Subcutaneous abdominal adipose tissue (tissue), 5 donors: ENCODE measurements at regions not wholly inside any gene's neighbourhood (a gene's known extent, or its start where the extent isn't known, plus 50 kb on each side); places are given as distances from the start of the nearest gene placed in this dataset.
"Not testable (repeated sequence)": the region's sequence is repeated elsewhere in the genome, so short reads cannot be mapped to it uniquely, and the experiment has no call there.

Experiments used
- H3K27ac ChIP-seq: one replicate; pipeline ENCODE4 v1.7.0; 2013; ENCODE audit warnings: low read depth, mild to moderate bottlenecking, inconsistent platforms, low read length, moderate library complexity
- H3K27me3 ChIP-seq, 5 donors: one replicate each; pipeline ENCODE4 v1.7.0; 2013; ENCODE audit warnings: low read length in 5 of 5, inconsistent platforms in 1 of 5; ENCODE audit not compliant: control insufficient read depth in 5 of 5, insufficient read depth in 4 of 5
- H3K36me3 ChIP-seq, 5 donors: one replicate each; pipeline ENCODE4 v1.7.0; 2013; ENCODE audit warnings: low read length in 5 of 5; ENCODE audit not compliant: control insufficient read depth in 5 of 5, insufficient read depth in 5 of 5
- H3K4me1 ChIP-seq, 5 donors: one replicate each; pipeline ENCODE4 v1.7.0; 2013; ENCODE audit warnings: low read length in 5 of 5, mild to moderate bottlenecking in 3 of 5, moderate library complexity in 1 of 5; ENCODE audit not compliant: control insufficient read depth in 5 of 5, insufficient read depth in 5 of 5
- H3K4me3 ChIP-seq, 5 donors: one replicate each; pipeline ENCODE4 v1.7.0; 2013; ENCODE audit warnings: low read length in 5 of 5, low read depth in 1 of 5
- H3K9ac ChIP-seq, 5 donors: one replicate each; pipeline ENCODE4 v1.7.0; 2013; ENCODE audit warnings: low read length in 5 of 5, mild to moderate bottlenecking in 4 of 5, moderate library complexity in 3 of 5
- H3K9me3 ChIP-seq, 5 donors: one replicate each; pipeline ENCODE4 v1.7.0; 2013; ENCODE audit warnings: low read length in 5 of 5; ENCODE audit not compliant: control insufficient read depth in 5 of 5
- donor health status: healthy.
- donor health status: healthy.
- donor health status: healthy.
- donor health status: healthy.
- donor health status: healthy.

DNA sequence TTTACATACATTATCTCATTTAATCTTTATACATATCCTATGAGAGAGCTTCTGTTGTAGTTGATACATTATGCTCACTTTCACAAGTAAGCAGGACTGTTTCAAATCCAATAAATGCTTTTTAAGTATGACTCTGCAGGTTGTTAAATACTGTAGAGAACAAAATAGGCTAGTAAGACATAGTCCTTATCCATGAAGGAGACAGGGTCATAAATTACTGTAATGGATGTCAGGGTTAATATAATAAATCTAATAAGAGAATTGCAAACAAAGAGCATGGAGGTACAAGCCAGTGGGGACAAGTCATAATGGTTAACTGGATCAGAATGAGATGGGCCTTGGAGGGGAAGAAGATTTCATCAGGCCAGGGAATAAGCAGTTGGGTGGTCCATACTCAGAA lies 303.8 kb upstream of the RGS6 start:
- no peaks in the 10 kb centered on the region for H3K27me3 ChIP-seq
- H3K9ac ChIP-seq = no peak overlapping the region
- peaks cover 0 to 16% (median 5%) of the 10 kb centered on the region in 5 donors for H3K36me3 ChIP-seq
- no peak overlapping the region for H3K4me3 ChIP-seq
- H3K27ac ChIP-seq = no peak overlapping the region
- peaks cover 0 to 2% (median 0%) of the 10 kb centered on the region in 5 donors for H3K9me3 ChIP-seq
- no peaks in the 10 kb centered on the region for H3K4me1 ChIP-seq

DNA sequence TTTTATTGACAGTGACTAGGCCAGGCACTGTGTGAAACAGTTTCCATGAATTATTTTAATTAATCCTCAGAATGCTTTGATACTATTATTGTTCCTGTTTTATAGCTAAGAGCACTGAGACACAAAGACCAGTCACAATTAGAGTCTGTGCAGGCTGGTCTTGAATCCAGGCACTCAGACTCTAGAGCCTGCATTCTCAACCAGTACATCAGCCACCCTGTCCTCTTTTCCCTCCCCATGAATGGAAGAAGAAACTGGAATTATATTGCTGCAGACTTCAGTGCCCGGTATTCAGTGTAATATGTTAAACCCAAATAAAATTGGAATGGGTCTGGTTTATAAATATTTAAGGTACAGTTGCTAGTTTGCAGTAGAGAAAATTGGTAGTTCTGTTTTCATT lies 303.0 kb upstream of the RGS6 start:
- H3K27me3 ChIP-seq = no peaks in the 10 kb centered on the region
- no peak overlapping the region for H3K27ac ChIP-seq

DNA sequence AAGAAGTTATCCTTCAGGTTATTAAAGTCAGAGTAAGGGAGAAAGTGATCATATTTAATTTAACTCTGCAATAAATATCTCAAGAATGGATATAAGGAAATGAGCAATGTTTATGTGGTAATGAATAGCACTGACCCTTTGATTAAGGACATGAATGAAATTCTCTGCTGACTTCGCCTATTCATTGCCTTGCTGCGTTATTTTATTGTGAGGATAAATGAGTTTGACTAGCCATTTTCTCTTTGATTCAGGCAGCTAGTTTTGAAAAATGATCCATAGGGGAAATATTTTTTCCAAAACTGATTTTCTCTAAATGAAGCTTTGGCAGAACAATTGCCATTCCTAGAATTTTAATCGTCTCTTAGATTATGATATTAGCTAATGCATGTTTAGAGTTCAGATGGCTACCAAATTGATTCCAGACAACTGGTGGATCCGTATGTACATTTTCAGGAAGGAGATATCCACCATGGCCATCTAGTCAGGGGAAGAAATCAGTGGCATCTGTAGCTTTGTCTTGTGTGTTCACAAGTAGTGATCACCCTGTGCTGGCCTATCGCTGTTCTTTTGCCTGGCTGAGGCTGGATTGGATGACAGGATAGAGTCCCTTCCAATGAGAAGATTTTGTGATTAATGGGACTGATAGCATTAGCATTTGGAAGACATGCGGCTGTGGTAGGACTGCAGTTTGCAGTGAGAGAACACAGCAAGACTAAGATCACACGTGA lies 302.3 kb upstream of the RGS6 start:
- Histone ChIP-seq H3K4me1 (no peaks in the 10 kb centered on the region), H3K36me3 (peaks cover 0 to 7% (median 0%) of the 10 kb centered on the region in 5 donors), H3K4me3 (no peak overlapping the region), H3K27me3 (no peaks in the 10 kb centered on the region), H3K9ac (no peak overlapping the region), H3K9me3 (peaks cover 0 to 2% (median 0%) of the 10 kb centered on the region in 5 donors), H3K27ac (no peak overlapping the region)

More for the DNA sequence above, 303.0 kb upstream of the RGS6 start:
- peaks cover 0 to 2% (median 0%) of the 10 kb centered on the region in 5 donors for H3K9me3 ChIP-seq
- no peaks in the 10 kb centered on the region for H3K4me1 ChIP-seq
- peaks cover 0 to 10% (median 1%) of the 10 kb centered on the region in 5 donors for H3K36me3 ChIP-seq
- H3K4me3 ChIP-seq = no peak overlapping the region
- H3K9ac ChIP-seq = no peak overlapping the region

DNA sequence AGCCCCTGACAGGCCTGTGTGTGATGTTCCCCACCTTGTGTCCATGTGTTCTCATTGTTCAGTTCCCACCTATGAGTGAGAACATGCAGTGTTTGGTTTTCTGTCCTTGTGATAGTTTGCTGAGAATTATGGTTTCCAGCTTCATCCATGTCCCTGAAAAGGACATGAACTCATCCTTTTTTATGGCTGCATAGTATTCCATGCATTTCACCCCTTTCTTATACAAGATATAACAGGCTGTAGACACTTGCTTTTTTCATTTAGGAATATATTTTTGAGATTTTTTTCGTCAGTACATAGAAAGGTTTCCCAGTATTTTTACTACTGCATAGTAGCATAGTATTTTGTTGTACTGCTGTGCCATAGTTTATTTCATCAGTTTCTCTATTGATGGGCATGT lies 301.2 kb upstream of the RGS6 start:
- H3K27ac ChIP-seq, H3K27me3 ChIP-seq, H3K36me3 ChIP-seq, H3K4me3 ChIP-seq, H3K4me1 ChIP-seq, H3K9me3 ChIP-seq, H3K9ac ChIP-seq: not testable (repeated sequence)

DNA sequence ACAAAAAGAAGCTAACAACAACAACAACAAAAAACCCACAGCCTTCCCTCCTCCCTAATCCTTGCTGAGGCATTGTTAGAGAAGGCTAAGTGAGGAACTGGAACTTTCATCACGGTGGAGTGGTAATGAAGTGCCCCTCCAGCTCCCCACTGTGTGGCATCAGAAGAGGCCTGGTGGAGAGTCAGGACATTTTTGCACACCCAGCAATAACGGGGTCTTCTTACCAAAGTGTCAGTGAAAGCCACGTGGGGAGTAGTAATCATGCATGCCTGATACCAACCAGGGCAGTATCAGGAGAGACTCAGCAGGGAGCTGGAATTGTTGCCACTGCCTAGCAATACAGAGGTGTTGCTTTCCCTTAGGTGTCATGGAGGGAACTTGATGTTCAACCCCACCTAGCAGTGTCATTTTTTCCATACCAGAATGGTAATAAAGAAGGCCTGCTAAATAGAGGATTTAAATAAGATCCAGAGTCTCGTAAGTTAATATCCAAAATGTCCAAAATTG lies 299.7 kb upstream of the RGS6 start:
- Histone ChIP-seq H3K9me3 (peaks cover 0 to 2% (median 0%) of the 10 kb centered on the region in 5 donors), H3K27me3 (no peaks in the 10 kb centered on the region), H3K4me1 (no peaks in the 10 kb centered on the region), H3K36me3 (peaks cover 0 to 5% (median 0%) of the 10 kb centered on the region in 5 donors), H3K27ac (no peak overlapping the region), H3K9ac (no peak overlapping the region), H3K4me3 (no peak overlapping the region)

DNA sequence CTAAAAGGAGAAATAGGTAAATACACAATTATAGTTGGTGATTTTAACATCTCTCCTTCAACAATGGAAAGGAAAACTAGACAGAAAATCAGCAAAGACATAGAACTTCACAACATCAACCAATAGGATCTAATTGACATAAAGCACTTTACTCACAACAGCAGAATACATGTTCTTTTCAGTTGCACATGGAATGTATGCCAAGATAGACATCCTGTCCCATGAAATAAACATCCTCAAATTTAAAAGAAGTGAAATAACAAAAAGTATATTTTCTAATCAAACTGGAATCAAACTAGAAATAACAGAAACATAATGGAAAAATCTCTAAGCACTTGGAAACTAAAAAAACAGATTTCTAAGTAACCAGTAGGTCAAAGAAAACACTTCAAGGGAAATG lies 296.2 kb upstream of the RGS6 start:
- no peaks in the 10 kb centered on the region for H3K27me3 ChIP-seq
- H3K9me3 ChIP-seq = no peaks in the 10 kb centered on the region
- H3K4me1 ChIP-seq = no peaks in the 10 kb centered on the region
- H3K4me3 ChIP-seq = no peak overlapping the region
- no peak overlapping the region for H3K9ac ChIP-seq
- H3K36me3 ChIP-seq = peaks cover 0 to 5% (median 0%) of the 10 kb centered on the region in 5 donors
- no peak overlapping the region for H3K27ac ChIP-seq

DNA sequence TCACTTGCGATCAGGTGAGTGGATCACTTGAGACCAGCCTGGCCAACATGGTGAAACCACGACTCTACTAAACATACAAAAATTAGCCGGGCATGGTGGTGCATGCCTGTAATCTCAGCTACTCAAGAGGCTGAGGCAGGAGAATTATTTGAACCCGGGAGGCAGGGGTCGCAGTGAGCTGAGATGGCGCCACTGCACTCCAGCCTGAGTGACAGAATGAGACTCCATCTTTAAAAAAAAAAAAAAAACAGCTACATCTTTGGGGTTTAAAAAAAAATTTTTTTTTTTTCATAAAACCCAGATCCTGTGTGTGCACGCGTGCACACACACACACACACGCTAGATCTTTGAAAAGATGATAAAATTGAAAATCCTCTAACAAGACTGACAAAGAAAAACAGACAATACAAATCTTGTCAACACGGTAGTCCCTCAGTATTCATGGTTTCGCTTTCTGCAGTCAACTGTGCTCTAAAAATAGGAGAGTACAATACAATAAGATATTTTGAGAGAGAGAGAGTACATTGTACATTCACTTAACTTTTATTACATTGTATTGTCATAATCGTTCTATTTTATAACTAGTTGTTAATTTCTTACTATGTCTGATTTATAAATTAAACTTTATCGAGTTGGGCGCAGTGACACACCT lies 295.3 kb upstream of the RGS6 start:
- Histone ChIP-seq H3K4me3 (peak overlapping the region in 1 of 5 donors; percentile 32), H3K9me3 (peaks cover 0 to 3% (median 1%) of the 10 kb centered on the region in 5 donors), H3K9ac (no peak overlapping the region), H3K4me1 (no peaks in the 10 kb centered on the region), H3K27ac (no peak overlapping the region), H3K27me3 (no peaks in the 10 kb centered on the region), H3K36me3 (peaks cover 0 to 5% (median 0%) of the 10 kb centered on the region in 5 donors)

DNA sequence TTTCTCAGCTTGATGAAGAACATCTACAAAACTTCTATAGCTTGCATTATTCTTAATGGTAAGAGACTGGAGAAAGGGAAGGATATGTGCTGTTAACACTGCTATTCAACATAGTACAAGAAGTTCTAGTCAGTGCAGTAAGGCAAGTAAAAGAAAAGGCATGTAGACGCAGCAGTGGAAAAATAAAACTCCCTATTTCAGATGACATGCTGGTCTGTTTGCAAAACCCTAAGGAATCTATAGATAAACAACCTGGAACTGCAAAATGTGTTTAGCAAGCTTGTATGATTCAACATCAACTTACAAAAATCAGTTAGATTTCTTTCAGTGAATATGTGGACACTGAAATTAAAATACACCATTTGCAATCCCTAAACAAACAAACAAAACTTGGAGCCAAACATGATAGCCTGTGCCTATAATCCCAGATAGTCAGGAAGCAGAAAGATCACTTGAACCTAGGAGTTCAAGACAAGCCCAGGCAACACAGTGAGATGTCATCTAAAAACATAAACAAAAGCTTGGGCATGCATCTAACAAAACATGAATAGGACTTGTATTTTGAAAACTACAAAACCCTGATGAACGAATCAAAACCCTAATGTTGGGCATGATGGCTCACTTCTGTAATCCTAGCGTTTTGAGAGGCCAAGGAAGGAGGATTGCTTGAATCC lies 293.6 kb upstream of the RGS6 start:
- Histone ChIP-seq H3K9me3 (peaks cover 6 to 12% (median 7%) of the 10 kb centered on the region in 5 donors), H3K27me3 (no peaks in the 10 kb centered on the region), H3K36me3 (peaks cover 0 to 2% (median 0%) of the 10 kb centered on the region in 5 donors), H3K4me3 (no peak overlapping the region), H3K4me1 (no peaks in the 10 kb centered on the region), H3K9ac (no peak overlapping the region), H3K27ac (no peak overlapping the region)

DNA sequence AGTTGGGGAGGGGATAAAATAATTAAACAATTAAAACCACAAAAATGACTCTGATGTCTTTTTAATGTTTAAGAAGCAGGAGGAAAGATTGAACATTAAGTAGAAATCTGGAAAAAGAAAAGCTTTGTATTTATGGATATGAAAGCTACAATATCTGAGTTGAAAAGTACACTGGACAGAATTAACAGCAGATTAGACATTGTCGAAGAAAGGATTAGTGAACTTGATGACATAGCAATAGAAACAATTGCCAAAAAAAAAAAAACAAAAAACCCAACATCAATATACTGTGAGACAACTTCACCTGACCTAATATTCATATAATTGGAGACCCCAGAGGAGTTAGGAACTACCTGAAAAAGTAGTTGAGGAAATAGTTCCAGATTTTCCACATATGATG lies 289.5 kb upstream of the RGS6 start:
- H3K4me3 ChIP-seq = no peak overlapping the region
- H3K27ac ChIP-seq = no peak overlapping the region
- peaks cover 0 to 10% (median 0%) of the 10 kb centered on the region in 5 donors for H3K4me1 ChIP-seq
- peaks cover 6 to 12% (median 7%) of the 10 kb centered on the region in 5 donors for H3K9me3 ChIP-seq
- peaks cover 0 to 2% (median 0%) of the 10 kb centered on the region in 5 donors for H3K36me3 ChIP-seq
- no peak overlapping the region for H3K9ac ChIP-seq
- no peaks in the 10 kb centered on the region for H3K27me3 ChIP-seq

DNA sequence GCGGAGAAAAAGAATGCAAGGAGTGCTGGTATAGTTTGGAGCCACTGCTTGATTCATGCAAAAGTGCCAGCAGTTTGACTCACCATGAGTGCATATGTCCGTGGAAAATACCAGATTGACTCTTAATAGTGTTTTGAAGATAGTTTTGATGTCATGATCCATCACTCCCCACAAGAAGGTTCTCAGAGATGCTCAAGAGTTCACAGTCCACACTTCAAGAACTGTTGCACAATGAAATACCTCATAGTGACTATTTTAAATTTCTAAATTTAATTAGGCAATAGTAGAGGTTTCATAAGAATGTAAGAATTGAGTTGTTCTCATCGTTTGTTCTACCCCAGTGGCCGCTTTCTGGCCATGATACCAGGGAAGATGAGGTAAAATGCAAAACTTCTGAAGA lies 286.6 kb upstream of the RGS6 start:
- no peak overlapping the region for H3K27ac ChIP-seq
- H3K4me3 ChIP-seq = no peak overlapping the region
- peaks cover 0 to 14% (median 0%) of the 10 kb centered on the region in 5 donors for H3K4me1 ChIP-seq
- H3K36me3 ChIP-seq = no peaks in the 10 kb centered on the region
- no peaks in the 10 kb centered on the region for H3K27me3 ChIP-seq
- no peak overlapping the region for H3K9ac ChIP-seq
- peaks cover 6 to 12% (median 7%) of the 10 kb centered on the region in 5 donors for H3K9me3 ChIP-seq
